Esophagus squamous epithelium (tissue), 4 donors: ENCODE measurements at regions not wholly inside any gene's neighbourhood (a gene's known extent, or its start where the extent isn't known, plus 50 kb on each side); places are given as distances from the start of the nearest gene placed in this dataset.

Source experiments
- POLR2A ChIP-seq, 4 donors: fragments of 450-650 bp; IDR thresholded peaks; one replicate each; pipeline ENCODE4 v1.6.1; 2017; ENCODE audit warnings: antibody characterized with exemption in 4 of 4, mild to moderate bottlenecking in 4 of 4, moderate library complexity in 3 of 4
- TF ChIP-seq, protein P1 (sequence below), 6 experiments: fragments of 450-650 bp in 4 of 6; fragments of 200-600 bp in 2 of 6; sonication (generic) in 2 of 6; IDR thresholded peaks; one replicate each; pipeline ENCODE4 v1.5.1; 2016 to 2019; ENCODE audit warnings: antibody characterized with exemption in 6 of 6, mild to moderate bottlenecking in 4 of 6, moderate library complexity in 4 of 6

DNA sequence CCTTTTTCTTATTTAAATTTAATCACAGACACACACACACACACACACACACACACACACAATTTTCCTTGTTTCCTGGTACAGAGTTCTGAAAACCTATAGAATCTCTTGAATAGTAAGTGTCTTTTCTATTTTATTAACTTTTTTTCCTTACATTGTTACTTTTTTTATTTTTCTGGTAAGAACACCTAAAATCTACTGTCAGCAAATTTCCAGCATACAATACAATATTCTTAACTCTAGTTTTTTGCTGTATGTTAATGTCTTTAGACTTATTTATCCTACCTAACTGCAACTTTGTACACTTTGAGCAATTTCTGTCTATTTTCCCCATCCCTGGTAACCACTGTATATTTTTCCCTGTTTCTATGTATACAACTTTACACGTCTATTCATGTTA is 1179.8 kb downstream of the SLITRK1 start:
- TF ChIP-seq, protein P1, sequence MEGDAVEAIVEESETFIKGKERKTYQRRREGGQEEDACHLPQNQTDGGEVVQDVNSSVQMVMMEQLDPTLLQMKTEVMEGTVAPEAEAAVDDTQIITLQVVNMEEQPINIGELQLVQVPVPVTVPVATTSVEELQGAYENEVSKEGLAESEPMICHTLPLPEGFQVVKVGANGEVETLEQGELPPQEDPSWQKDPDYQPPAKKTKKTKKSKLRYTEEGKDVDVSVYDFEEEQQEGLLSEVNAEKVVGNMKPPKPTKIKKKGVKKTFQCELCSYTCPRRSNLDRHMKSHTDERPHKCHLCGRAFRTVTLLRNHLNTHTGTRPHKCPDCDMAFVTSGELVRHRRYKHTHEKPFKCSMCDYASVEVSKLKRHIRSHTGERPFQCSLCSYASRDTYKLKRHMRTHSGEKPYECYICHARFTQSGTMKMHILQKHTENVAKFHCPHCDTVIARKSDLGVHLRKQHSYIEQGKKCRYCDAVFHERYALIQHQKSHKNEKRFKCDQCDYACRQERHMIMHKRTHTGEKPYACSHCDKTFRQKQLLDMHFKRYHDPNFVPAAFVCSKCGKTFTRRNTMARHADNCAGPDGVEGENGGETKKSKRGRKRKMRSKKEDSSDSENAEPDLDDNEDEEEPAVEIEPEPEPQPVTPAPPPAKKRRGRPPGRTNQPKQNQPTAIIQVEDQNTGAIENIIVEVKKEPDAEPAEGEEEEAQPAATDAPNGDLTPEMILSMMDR (IDR thresholded peaks at IDR 0.05), result no peak
- TF ChIP-seq POLR2A (IDR thresholded peaks at IDR 0.05), result no peak
